ENCODE measurements at regions not wholly inside any gene's neighbourhood (a gene's known extent, or its start where the extent isn't known, plus 50 kb on each side); places are given as distances from the start of the nearest gene placed in this dataset.

- no peak for TF ChIP-seq ESRRA (IDR thresholded peaks at IDR 0.05; ENCODE audit: low read length)
- TF ChIP-seq USF2 (IDR thresholded peaks at IDR 0.05; ENCODE audit: borderline replicate concordance, low read depth, low read length): no peak
- no peak for TF ChIP-seq POLR2A (IDR thresholded peaks at IDR 0.05; ENCODE audit: low read depth, low read length)
- no peak for TF ChIP-seq CTCF (IDR thresholded peaks at IDR 0.05 in 2 of 3, conservative IDR thresholded peaks at IDR 0.05 in 1 of 3; ENCODE audit: control insufficient read depth in 2 of 3, extremely low read depth in 1 of 3, insufficient read depth in 1 of 3, low read depth in 3 of 3, low read length in 3 of 3)
Measured at GRCh38 chr4:122977103-122977502, 54.7 kb upstream of the NUDT6 start.
